ENCODE measurements at regions not wholly inside any gene's neighbourhood (a gene's known extent, or its start where the extent isn't known, plus 50 kb on each side); places are given as distances from the start of the nearest gene placed in this dataset.

- TF ChIP-seq POLR2A (IDR thresholded peaks at IDR 0.05; ENCODE audit: low read length) = no peak
- TF ChIP-seq GATA1 (IDR thresholded peaks at IDR 0.05; ENCODE audit: low read depth, low read length) = no peak
These were observed 248.7 kb upstream of the CSF3R start for GRCh38 chr1:36731226-36732014.

Measured in erythroblast (primary cell).